Endodermal cell (in vitro differentiated cells): ENCODE measurements at regions not wholly inside any gene's neighbourhood (a gene's known extent, or its start where the extent isn't known, plus 50 kb on each side); places are given as distances from the start of the nearest gene placed in this dataset.

Experiments used
- DNase-seq: peaks from one replicate; pipeline ENCODE4 v3.0.0-alpha.2; 2017
- H3K27ac ChIP-seq: 2 replicates; pipeline ENCODE4 v1.5.1; 2013; ENCODE audit warnings: mild to moderate bottlenecking, low read depth, low read length, moderate library complexity
- H3K27me3 ChIP-seq: 2 replicates; pipeline ENCODE4 v1.6.1; 2013; ENCODE audit warnings: mild to moderate bottlenecking, low read length, moderate library complexity; ENCODE audit not compliant: insufficient read depth, control insufficient read depth, poor library complexity, severe bottlenecking
- H3K36me3 ChIP-seq: 2 replicates; pipeline ENCODE4 v1.7.0; 2013; ENCODE audit warnings: mild to moderate bottlenecking, low read length, moderate library complexity; ENCODE audit not compliant: control insufficient read depth, insufficient read depth
- H3K4me1 ChIP-seq: one replicate; pipeline ENCODE4 v1.7.0; 2013; ENCODE audit warnings: low read length; ENCODE audit not compliant: control insufficient read depth, insufficient read depth
- H3K4me3 ChIP-seq: 2 replicates; pipeline ENCODE4 v1.5.1; 2013; ENCODE audit warnings: mild to moderate bottlenecking, low read length, moderate library complexity
- H3K9ac ChIP-seq: 2 replicates; pipeline ENCODE4 v1.6.1; 2013; ENCODE audit warnings: mild to moderate bottlenecking, low read length, moderate library complexity; ENCODE audit not compliant: poor library complexity, severe bottlenecking; ENCODE audit errors: extremely low read depth
- H3K9me3 ChIP-seq: 2 replicates; pipeline ENCODE4 v1.6.1; 2013; ENCODE audit warnings: mild to moderate bottlenecking, low read length, moderate library complexity; ENCODE audit not compliant: control insufficient read depth
- H3K27ac Mint-ChIP-seq: 2 replicates; pipeline ENCODE4 v1.8.0; 2020; ENCODE audit warnings: mixed read lengths
- H3K27me3 Mint-ChIP-seq: 2 replicates; pipeline ENCODE4 v1.8.0; 2021; ENCODE audit warnings: mild to moderate bottlenecking, mixed read lengths; ENCODE audit not compliant: insufficient read depth
- H3K36me3 Mint-ChIP-seq: 2 replicates; pipeline ENCODE4 v1.8.0; 2020; ENCODE audit warnings: low read depth, mixed read lengths
- H3K4me1 Mint-ChIP-seq: 2 replicates; pipeline ENCODE4 v1.8.0; 2020; ENCODE audit warnings: mixed read lengths
- H3K4me3 Mint-ChIP-seq: 2 replicates; pipeline ENCODE4 v1.8.0; 2020; ENCODE audit warnings: mild to moderate bottlenecking, moderate library complexity, mixed read lengths
- H3K9me3 Mint-ChIP-seq: 2 replicates; pipeline ENCODE4 v1.8.0; 2020; ENCODE audit warnings: mild to moderate bottlenecking, mixed read lengths
- CTCF ChIP-seq: fragments of 200-600 bp; sonication (generic); conservative IDR thresholded peaks from 2 replicates; pipeline ENCODE4 v1.5.0; 2021; ENCODE audit warnings: antibody characterized with exemption, mild to moderate bottlenecking
- WGBS, 2 experiments: methylation state at CpG; one replicate each; pipeline versions ENCODE4 v1.1.5 to v1.1.7; 2013; ENCODE audit warnings: missing lambda C conversion rate in 2 of 2, mixed read lengths in 1 of 2; ENCODE audit not compliant: insufficient coverage in 1 of 2, insufficient read length in 1 of 2; 5-methylcytosine and 5-hydroxymethylcytosine counted together

GRCh38 chr16:63201851-63202250 lies 1165.6 kb upstream of the CDH8 start:
- Histone ChIP-seq H3K27ac (no peak overlapping the region), H3K9ac (no peak overlapping the region), H3K4me3 (no peak overlapping the region), H3K27me3 (no peaks in the 10 kb centered on the region), H3K9me3 (no peaks in the 10 kb centered on the region), H3K4me1 (no peaks in the 10 kb centered on the region), H3K36me3 (no peaks in the 10 kb centered on the region)
- no peaks in the 10 kb centered on the region for H3K9me3 Mint-ChIP-seq
- H3K36me3 Mint-ChIP-seq: no peaks in the 10 kb centered on the region
- H3K27me3 Mint-ChIP-seq: no peaks in the 10 kb centered on the region
- H3K27ac Mint-ChIP-seq: no peak overlapping the region
- no peak for DNase-seq
- no peak for TF ChIP-seq CTCF
- no peaks in the 10 kb centered on the region for H3K4me1 Mint-ChIP-seq
- H3K4me3 Mint-ChIP-seq: no peak overlapping the region

- Mint-ChIP-seq H3K4me1 (no peaks in the 10 kb centered on the region), H3K27ac (no peak overlapping the region), H3K36me3 (no peaks in the 10 kb centered on the region), H3K4me3 (no peak overlapping the region), H3K9me3 (no peaks in the 10 kb centered on the region), H3K27me3 (no peaks in the 10 kb centered on the region)
- no peaks in the 10 kb centered on the region for H3K4me1 ChIP-seq
- H3K27me3 ChIP-seq: no peaks in the 10 kb centered on the region
- DNase-seq: no peak
- no peak overlapping the region for H3K4me3 ChIP-seq
- no peaks in the 10 kb centered on the region for H3K36me3 ChIP-seq
- TF ChIP-seq CTCF: no peak
- H3K9me3 ChIP-seq: no peaks in the 10 kb centered on the region
- no peak overlapping the region for H3K9ac ChIP-seq
- no peak overlapping the region for H3K27ac ChIP-seq
- WGBS, 2 experiments: 77 to 100% methylated on average over 1 to 2 of the region's 2 CpGs
These were observed 1164.7 kb upstream of the CDH8 start for GRCh38 chr16:63200940-63201339.

- Histone ChIP-seq H3K4me3 (no peak overlapping the region), H3K27ac (no peak overlapping the region), H3K9ac (no peak overlapping the region), H3K4me1 (no peaks in the 10 kb centered on the region), H3K27me3 (no peaks in the 10 kb centered on the region), H3K9me3 (no peaks in the 10 kb centered on the region), H3K36me3 (no peaks in the 10 kb centered on the region)
- peaks cover 5% of the 10 kb centered on the region for H3K27me3 Mint-ChIP-seq
- H3K27ac Mint-ChIP-seq: no peak overlapping the region
- WGBS, 2 experiments: 73 to 88% methylated on average over 4 of the region's 4 CpGs
- H3K4me1 Mint-ChIP-seq: no peaks in the 10 kb centered on the region
- no peaks in the 10 kb centered on the region for H3K36me3 Mint-ChIP-seq
- TF ChIP-seq CTCF: no peak
- H3K4me3 Mint-ChIP-seq: no peak overlapping the region
- H3K9me3 Mint-ChIP-seq: no peaks in the 10 kb centered on the region
- DNase-seq: no peak
These were observed 1159.1 kb upstream of the CDH8 start for GRCh38 chr16:63195336-63195735.
